ENCODE measurements at regions not wholly inside any gene's neighbourhood (a gene's known extent, or its start where the extent isn't known, plus 50 kb on each side); places are given as distances from the start of the nearest gene placed in this dataset.
"Not testable (repeated sequence)": the region's sequence is repeated elsewhere in the genome, so short reads cannot be mapped to it uniquely, and the experiment has no call there.

DNA sequence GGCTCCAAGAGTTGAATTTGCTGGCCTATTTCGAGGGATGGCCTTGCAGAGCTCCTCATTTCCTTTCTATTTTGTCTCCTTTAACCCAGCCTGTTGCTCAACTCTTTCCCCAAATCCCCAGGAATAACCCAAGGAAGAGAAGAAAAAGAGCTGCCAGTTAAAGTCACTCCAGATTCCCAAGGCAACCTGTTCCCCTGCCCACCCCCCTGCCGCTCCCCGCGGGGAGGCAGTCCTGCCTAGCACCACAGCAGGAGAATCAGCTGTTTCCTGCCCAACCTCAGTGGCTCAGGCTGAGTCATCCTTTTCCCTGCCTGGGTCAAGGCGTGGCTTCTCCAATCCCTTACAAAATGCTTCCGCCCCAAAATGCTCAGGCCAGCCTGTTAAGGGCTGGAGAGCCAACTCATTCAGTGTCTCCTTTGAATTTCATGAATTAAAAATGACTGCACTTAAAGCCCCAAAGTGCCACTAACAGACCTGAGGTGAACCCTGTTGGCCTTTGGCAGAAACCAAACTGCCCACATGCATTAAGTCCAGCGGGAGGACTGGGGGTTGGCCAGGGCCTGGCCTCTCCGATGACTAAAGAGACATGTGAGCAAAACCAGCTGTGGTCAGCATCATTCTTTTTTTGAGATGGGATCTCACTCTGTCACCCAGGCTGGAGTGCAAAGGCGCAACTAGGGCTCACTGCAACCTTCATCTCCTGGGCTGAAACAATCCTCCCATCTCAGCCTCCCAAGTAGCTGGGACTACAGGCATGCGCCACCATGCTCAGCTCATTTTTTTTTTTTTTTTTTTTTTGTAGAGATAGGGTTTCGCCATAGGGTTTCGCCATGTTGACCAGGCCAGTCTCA is 83.2 kb upstream of the KIF5B start:
- no peak for DNase-seq

GRCh38 chr10:32136927-32137326 is 80.7 kb upstream of the KIF5B start:
- DNase-seq, result not testable (repeated sequence)

DNA sequence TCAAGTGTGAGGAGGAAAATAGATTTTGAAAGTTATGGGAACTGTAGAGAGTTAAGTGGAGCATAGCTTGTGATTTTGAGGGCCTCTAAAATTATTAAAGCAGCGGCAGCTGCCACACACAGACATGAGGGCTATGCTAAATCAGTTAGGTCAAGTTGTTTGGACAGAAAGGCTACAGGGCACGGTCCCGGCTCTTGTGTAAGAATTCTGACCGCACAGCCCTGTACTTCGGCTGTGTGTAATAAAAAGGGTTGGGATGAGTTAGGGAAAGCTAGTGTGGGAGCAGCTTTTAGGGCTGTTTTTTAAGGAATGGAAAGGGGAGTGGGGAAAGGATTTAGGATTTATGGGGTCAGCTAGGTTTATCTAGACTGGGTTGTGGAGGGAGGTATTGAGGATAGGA is 79.6 kb upstream of the KIF5B start:
- not testable (repeated sequence) for DNase-seq

DNA sequence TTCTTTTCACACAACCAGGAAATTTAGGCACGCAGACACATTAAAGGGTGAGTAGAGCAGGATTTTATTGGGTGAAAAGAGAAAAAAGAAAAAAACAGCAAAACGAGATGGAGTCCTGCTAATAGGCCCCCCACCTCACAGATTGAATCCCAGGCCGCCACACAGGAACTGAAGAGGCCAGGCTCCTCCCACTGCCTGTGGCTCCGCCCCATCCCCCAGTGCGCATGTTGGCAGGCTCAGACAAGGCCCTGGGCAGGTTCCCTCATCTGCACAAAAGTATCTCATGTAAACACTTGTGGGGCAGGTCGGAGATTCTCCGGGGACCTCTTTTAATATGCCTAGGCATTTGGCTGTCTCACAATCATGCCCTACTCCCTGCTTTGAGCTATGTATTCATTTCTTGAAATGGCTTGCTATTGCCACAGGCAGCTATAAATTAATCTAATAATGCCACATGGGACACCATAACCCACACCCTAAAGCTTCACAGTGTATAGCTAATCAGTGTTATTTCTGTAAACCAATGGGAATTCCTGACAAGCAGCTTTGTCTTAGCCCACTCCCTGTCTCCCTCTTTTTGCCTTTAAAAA is 76.2 kb upstream of the KIF5B start:
- DNase-seq, result no peak

- no peak for DNase-seq
Observed at GRCh38 chr10:32131388-32131787, 75.2 kb upstream of the KIF5B start.

- DNase-seq, result no peak
Observed at GRCh38 chr10:32130788-32131187, 74.6 kb upstream of the KIF5B start.

GRCh38 chr10:32125023-32125422 is 68.8 kb upstream of the KIF5B start:
- no peak for DNase-seq

DNA sequence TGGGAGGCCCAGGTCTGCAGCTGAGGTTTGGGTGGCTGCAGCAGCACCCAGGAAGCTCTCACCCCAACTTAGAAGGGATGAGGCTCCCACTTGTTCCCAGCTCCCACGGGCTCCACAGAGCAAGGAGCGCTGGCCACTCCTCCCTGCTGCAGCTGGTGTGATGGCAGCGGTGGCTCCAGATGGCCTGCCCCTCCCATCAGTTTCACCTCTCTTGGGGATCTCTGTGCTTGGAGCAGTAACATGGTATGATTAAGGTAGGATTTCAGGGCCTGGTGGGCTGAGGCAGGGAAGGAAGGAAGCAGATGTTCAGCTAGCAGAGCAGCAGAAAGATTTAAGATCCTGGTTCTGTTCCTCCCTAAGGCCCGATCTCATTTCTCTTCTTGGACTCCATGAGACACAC is 66.8 kb upstream of the KIF5B start:
- no peak for DNase-seq

DNA sequence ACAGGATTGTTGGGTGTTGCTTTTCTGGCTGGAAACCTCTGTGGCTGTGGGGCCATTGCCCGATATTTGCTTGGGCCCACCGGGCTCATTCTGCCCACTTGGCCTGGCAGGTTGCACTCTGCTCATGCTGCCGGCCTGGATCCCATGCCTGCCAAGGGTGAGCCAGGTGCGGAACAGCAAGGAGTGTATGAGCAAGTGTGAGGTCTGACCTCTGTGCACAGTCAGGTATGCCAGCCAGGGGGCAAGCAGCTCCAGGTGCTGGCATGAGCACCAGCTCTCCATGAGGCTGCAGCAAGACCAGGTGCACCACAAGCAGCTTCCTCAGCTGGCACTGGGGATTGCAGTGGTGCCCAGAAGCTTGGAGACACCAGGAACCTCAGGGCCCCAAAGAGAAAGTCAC is 65.4 kb upstream of the KIF5B start:
- no peak for DNase-seq

DNA sequence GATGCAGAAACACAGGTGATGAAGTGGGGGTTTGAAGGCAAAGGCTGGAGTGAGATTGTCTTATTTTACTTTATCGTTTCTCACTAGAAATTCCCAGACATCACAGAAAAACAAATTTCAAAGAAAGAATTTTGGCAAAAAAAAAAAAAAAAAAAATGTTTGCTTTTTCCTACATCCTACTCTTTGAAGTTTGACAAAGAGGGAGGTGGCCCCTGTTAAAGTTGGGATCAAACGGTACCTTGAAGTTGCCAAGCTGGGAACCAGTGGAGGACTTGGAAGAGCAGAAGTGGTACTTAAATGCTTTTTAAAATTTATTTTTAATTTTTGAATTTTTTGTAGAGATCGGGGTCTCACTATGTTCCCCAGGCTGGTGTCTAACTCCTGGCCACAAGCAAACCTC is 63.9 kb upstream of the KIF5B start:
- no peak for DNase-seq

DNA sequence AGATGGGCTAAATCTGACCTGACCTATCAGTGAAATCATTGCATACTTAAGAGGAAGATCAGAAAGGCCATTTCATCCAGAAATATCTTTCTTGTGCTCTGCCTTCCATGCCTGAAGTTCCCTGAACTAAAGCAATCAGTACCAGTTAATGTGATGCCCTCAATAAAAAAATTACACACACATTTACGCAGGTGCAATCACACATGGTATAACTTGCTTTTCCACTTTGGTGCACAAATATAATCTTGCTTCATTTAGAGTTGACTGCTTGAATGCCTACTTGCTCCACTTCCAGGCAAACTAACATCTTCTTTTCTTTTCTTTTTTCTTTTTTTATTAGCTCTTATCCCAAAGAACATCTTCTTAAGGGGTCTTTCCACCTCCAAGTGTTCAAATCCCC is 58.3 kb upstream of the KIF5B start:
- DNase-seq, result no peak

DNA sequence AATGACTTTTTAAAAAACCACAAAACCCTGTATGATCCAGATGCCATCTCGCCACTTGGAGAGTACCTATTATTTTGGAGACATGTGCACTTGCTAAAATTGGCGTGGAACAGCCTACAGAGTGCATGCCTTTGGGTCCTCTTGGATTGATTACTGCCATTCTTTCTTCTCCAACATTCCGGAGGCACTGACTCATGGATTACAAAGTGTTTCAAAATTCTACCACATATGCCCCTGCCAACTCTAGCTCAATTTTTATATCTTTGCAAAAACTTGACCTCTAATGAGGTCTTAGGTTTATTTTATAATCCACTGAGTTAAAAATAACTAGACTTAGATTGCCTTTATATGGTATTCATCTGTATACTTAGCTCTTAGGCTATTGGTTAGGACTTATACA is 55.8 kb upstream of the KIF5B start:
- DNase-seq, result no peak

- DNase-seq, result no peak
Observed at GRCh38 chr10:32111585-32111984, 55.4 kb upstream of the KIF5B start.

DNA sequence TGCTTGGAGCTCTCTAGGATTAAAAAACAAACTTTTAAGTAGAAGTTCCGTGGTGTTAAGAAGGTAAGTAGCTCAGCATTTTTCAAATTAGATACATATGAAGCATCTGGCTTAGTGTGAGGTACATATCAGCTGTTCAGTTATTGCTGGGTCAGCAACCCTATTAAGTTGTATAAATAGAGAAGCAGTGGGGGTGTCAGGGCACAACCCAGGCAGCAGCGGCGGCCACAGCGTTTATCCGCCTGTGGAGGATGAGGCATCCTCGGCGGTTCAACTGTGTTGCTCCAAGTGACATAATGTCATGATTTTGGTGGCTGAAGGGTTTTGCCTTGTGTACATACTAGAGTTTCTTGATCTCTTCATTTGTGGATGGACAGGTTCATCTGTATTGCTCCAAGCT is 54.6 kb upstream of the KIF5B start:
- no peak for DNase-seq

DNA sequence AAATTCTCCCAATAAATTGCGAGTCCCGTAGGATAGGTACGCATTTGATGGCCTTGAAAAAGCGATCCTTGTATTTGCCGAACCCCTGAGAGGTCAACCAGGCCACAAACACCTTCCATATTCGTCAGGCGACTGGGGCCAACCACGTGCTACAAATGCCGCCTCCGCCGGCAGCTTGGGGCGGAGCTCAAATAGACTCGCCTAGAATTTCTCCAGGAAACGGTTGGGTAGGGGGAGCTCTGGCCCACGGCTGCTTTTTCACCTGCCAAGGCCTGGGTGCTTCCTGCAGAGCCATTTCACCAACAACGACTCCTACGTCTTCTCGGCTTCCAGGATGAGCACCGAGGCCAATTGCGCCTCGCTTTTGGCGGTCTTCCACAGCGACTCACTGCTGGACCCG is 53.4 kb upstream of the KIF5B start:
- no peak for DNase-seq
